GF-D8 (cell line): ENCODE measurements at regions not wholly inside any gene's neighbourhood (a gene's known extent, or its start where the extent isn't known, plus 50 kb on each side); places are given as distances from the start of the nearest gene placed in this dataset.

Experiments
- DNase-seq: peaks from one replicate; lab custom pipeline; 2025; lab: John Stamatoyannopoulos, UW

- no peak for DNase-seq
Measured at GRCh38 chr20:40320517-40321011, 368.5 kb downstream of the MAFB start.

- no peak for DNase-seq
Measured at GRCh38 chr20:40319741-40320516, 369.1 kb downstream of the MAFB start.

GRCh38 chr20:40319056-40319455 is 370.0 kb downstream of the MAFB start:
- no peak for DNase-seq

- DNase-seq: no peak
Measured at GRCh38 chr20:40317156-40317790, 371.8 kb downstream of the MAFB start.

GRCh38 chr20:40314278-40314677 is 374.8 kb downstream of the MAFB start:
- no peak for DNase-seq

- DNase-seq: no peak
Measured at GRCh38 chr20:40313730-40314129, 375.3 kb downstream of the MAFB start.

GRCh38 chr20:40309731-40310130 is 379.3 kb downstream of the MAFB start:
- DNase-seq: no peak

GRCh38 chr20:40307997-40308396 is 381.0 kb downstream of the MAFB start:
- no peak for DNase-seq

- DNase-seq: no peak
Measured at GRCh38 chr20:40307268-40307667, 381.8 kb downstream of the MAFB start.

- no peak for DNase-seq
Measured at GRCh38 chr20:40305303-40305702, 383.7 kb downstream of the MAFB start.

GRCh38 chr20:40304119-40304613 is 384.9 kb downstream of the MAFB start:
- DNase-seq: no peak

- DNase-seq: no peak
Measured at GRCh38 chr20:40294747-40295146, 394.3 kb downstream of the MAFB start.

- DNase-seq: no peak
Measured at GRCh38 chr20:40294175-40294574, 394.9 kb downstream of the MAFB start.

- DNase-seq: no peak
Measured at GRCh38 chr20:40293740-40294139, 395.3 kb downstream of the MAFB start.

- no peak for DNase-seq
Measured at GRCh38 chr20:40291493-40292135, 397.4 kb downstream of the MAFB start.

GRCh38 chr20:40287683-40288082 is 401.4 kb downstream of the MAFB start:
- no peak for DNase-seq

GRCh38 chr20:40286975-40287531 is 402.0 kb downstream of the MAFB start:
- no peak for DNase-seq

GRCh38 chr20:40284611-40285010 is 404.4 kb downstream of the MAFB start:
- no peak for DNase-seq

GRCh38 chr20:40283689-40284088 is 405.3 kb downstream of the MAFB start:
- no peak for DNase-seq

GRCh38 chr20:40282941-40283340 is 406.1 kb downstream of the MAFB start:
- DNase-seq: no peak

- no peak for DNase-seq
Measured at GRCh38 chr20:40282541-40282940, 406.5 kb downstream of the MAFB start.

- DNase-seq: no peak
Measured at GRCh38 chr20:40280616-40281015, 408.4 kb downstream of the MAFB start.

GRCh38 chr20:40279390-40279789 is 409.6 kb downstream of the MAFB start:
- DNase-seq: no peak
